PC-9 (cell line): ENCODE measurements at regions not wholly inside any gene's neighbourhood (a gene's known extent, or its start where the extent isn't known, plus 50 kb on each side); places are given as distances from the start of the nearest gene placed in this dataset.

Source experiments
- BruUV-seq: library from RNA; stranded (reverse); fragments of 400-500 nt; replicated peaks from 2 replicates; lab custom pipeline; 2021; lab: Mats Ljungman, UMichigan
- CTCF ChIA-PET: fragments of 300-600 bp; sonication (Branson Sonifier 250); formaldehyde crosslinking; loops from one replicate; lab custom pipeline; 2022; ENCODE audit warnings: antibody characterized with exemption; lab: Charles Lee
- POLR2A ChIA-PET: fragments of 300-600 bp; sonication (Branson Sonifier 250); formaldehyde crosslinking; loops from one replicate; lab custom pipeline; 2022; ENCODE audit warnings: antibody characterized with exemption; ENCODE audit not compliant: unreplicated experiment; lab: Charles Lee
- DNase-seq, 2 experiments: peaks; one replicate each; pipeline versions ENCODE4 v3.0.0 to v3.0.0-alpha.2; 2015 to 2022; ENCODE audit warnings: mixed read lengths in 1 of 2
- H2AFZ ChIP-seq: fragments of 200-600 bp; sonication (generic); 2 replicates; pipeline ENCODE4 v1.8.1; 2017; ENCODE audit warnings: antibody characterized with exemption
- H3F3A ChIP-seq: fragments of 200-600 bp; sonication (generic); 2 replicates; pipeline ENCODE4 v1.8.1; 2017; ENCODE audit warnings: antibody characterized with exemption, mild to moderate bottlenecking, low read depth; ENCODE audit not compliant: insufficient read depth
- H3K27ac ChIP-seq: fragments of 200-600 bp; sonication (generic); 2 replicates; pipeline ENCODE4 v1.6.1; 2016; ENCODE audit warnings: mixed run types
- H3K27me3 ChIP-seq: fragments of 200-600 bp; sonication (generic); 2 replicates; pipeline ENCODE4 v1.6.1; 2016; ENCODE audit warnings: low read depth, mixed run types; ENCODE audit not compliant: insufficient read depth
- H3K36me3 ChIP-seq: fragments of 200-600 bp; sonication (generic); 2 replicates; pipeline ENCODE4 v1.6.1; 2016; ENCODE audit warnings: low read depth, mixed run types
- H3K4me1 ChIP-seq: fragments of 200-600 bp; sonication (generic); replicated peaks from 2 replicates; pipeline ENCODE4 v1.6.1; 2016; ENCODE audit warnings: mixed run types; ENCODE audit not compliant: insufficient read depth
- H3K4me2 ChIP-seq: fragments of 200-600 bp; sonication (generic); 2 replicates; pipeline ENCODE4 v1.6.1; 2017; ENCODE audit warnings: mixed run types
- H3K4me3 ChIP-seq: fragments of 200-600 bp; sonication (generic); 2 replicates; pipeline ENCODE4 v1.6.1; 2016; ENCODE audit warnings: mixed run types
- H3K79me2 ChIP-seq: fragments of 200-600 bp; sonication (generic); 2 replicates; pipeline ENCODE4 v1.6.1; 2017; ENCODE audit warnings: low read depth, mixed run types
- H3K9me2 ChIP-seq: fragments of 200-600 bp; sonication (generic); 2 replicates; pipeline ENCODE4 v1.8.1; 2017; ENCODE audit warnings: mild to moderate bottlenecking; ENCODE audit not compliant: insufficient read depth
- H3K9me3 ChIP-seq: fragments of 200-600 bp; sonication (generic); 2 replicates; pipeline ENCODE4 v1.8.1; 2016; ENCODE audit warnings: low read depth; ENCODE audit not compliant: insufficient read depth
- H4K20me1 ChIP-seq: fragments of 200-600 bp; sonication (generic); 2 replicates; pipeline ENCODE4 v1.8.1; 2017; ENCODE audit not compliant: insufficient read depth
- CTCF ChIP-seq: fragments of 200-600 bp; sonication (generic); conservative IDR thresholded peaks from 2 replicates; pipeline ENCODE4 v1.6.1; 2017; ENCODE audit warnings: mixed run types, antibody characterized with exemption, mild to moderate bottlenecking, moderate library complexity
- EZH2 ChIP-seq: fragments of 200-600 bp; sonication (generic); IDR thresholded peaks from 2 replicates; pipeline ENCODE4 v1.8.0; 2017; ENCODE audit warnings: antibody characterized with exemption, low read depth
- intact Hi-C: fragments of 100-400 bp; cut with micrococcal nuclease; formaldehyde crosslinking; loops from one replicate; pipeline ENCODE4 v1.10.0; 2022; ENCODE audit not compliant: unreplicated experiment

GRCh38 chr9:110148891-110149290 is 59.1 kb downstream of the C9orf152 start:
- Histone ChIP-seq H3K27ac (no peak overlapping the region), H3K9me3 (no peaks in the 10 kb centered on the region), H3K4me2 (no peak overlapping the region), H3K79me2 (peaks cover 47% of the 10 kb centered on the region), H3K4me1 (peaks cover 8% of the 10 kb centered on the region), H3K36me3 (no peaks in the 10 kb centered on the region), H3K27me3 (no peaks in the 10 kb centered on the region), H2AFZ (no peak overlapping the region), H3K9me2 (no peaks in the 10 kb centered on the region), H3K4me3 (no peak overlapping the region), H3F3A (peaks cover 19% of the 10 kb centered on the region; the same call in 1 of the 2 replicates), H4K20me1 (no peaks in the 10 kb centered on the region)
- intact Hi-C loops: no loop called here
- TF ChIP-seq EZH2: no peak
- no peak for TF ChIP-seq CTCF
- BruUV-seq: no TSS peak
- CTCF ChIA-PET: no interaction called here
- DNase-seq: no peak
- POLR2A ChIA-PET: interaction anchor here (0.5 kb wide), 1 partner anchor 69 kb away, joined by 18 read pairs; no protein-coding TSS in a partner anchor
